KG1 (cell line): ENCODE measurements at regions not wholly inside any gene's neighbourhood (a gene's known extent, or its start where the extent isn't known, plus 50 kb on each side); places are given as distances from the start of the nearest gene placed in this dataset.
"Not testable (repeated sequence)": the region's sequence is repeated elsewhere in the genome, so short reads cannot be mapped to it uniquely, and the experiment has no call there.

Source experiments
- DNase-seq: peaks from one replicate; lab custom pipeline; 2025; lab: John Stamatoyannopoulos, UW

GRCh38 chr2:242029422-242030225 lies 160.1 kb downstream of the RTP5 start:
- DNase-seq = no peak

GRCh38 chr2:242030226-242030575 lies 160.7 kb downstream of the RTP5 start:
- no peak for DNase-seq

GRCh38 chr2:242030858-242031257 lies 161.3 kb downstream of the RTP5 start:
- no peak for DNase-seq

- DNase-seq = no peak
Observed at GRCh38 chr2:242031481-242032019, 162.0 kb downstream of the RTP5 start.

- no peak for DNase-seq
Observed at GRCh38 chr2:242032780-242033656, 163.5 kb downstream of the RTP5 start.

- DNase-seq = no peak
Observed at GRCh38 chr2:242034138-242034537, 164.6 kb downstream of the RTP5 start.

- no peak for DNase-seq
Observed at GRCh38 chr2:242034996-242035814, 165.7 kb downstream of the RTP5 start.

GRCh38 chr2:242035858-242036652 lies 166.5 kb downstream of the RTP5 start:
- no peak for DNase-seq

GRCh38 chr2:242036653-242036950 lies 167.1 kb downstream of the RTP5 start:
- no peak for DNase-seq

- DNase-seq = no peak
Observed at GRCh38 chr2:242038166-242038927, 168.8 kb downstream of the RTP5 start.

GRCh38 chr2:242038928-242039341 lies 169.4 kb downstream of the RTP5 start:
- DNase-seq = no peak

GRCh38 chr2:242040303-242040655 lies 170.8 kb downstream of the RTP5 start:
- no peak for DNase-seq

- DNase-seq = no peak
Observed at GRCh38 chr2:242040681-242041080, 171.2 kb downstream of the RTP5 start.

- no peak for DNase-seq
Observed at GRCh38 chr2:242041816-242042215, 172.3 kb downstream of the RTP5 start.

- DNase-seq = no peak
Observed at GRCh38 chr2:242043538-242044312, 174.2 kb downstream of the RTP5 start.

- no peak for DNase-seq
Observed at GRCh38 chr2:242044313-242044590, 174.7 kb downstream of the RTP5 start.

- not testable (repeated sequence) for DNase-seq
Observed at GRCh38 chr2:242045596-242046144, 176.1 kb downstream of the RTP5 start.

GRCh38 chr2:242046206-242046826 lies 176.8 kb downstream of the RTP5 start:
- DNase-seq = no peak

- no peak for DNase-seq
Observed at GRCh38 chr2:242047963-242048362, 178.4 kb downstream of the RTP5 start.
